ENCODE measurements at regions not wholly inside any gene's neighbourhood (a gene's known extent, or its start where the extent isn't known, plus 50 kb on each side); places are given as distances from the start of the nearest gene placed in this dataset.

GRCh38 chr15:69520067-69520466, 67.4 kb downstream of the RPLP1 start:
- TF ChIP-seq, protein P1, sequence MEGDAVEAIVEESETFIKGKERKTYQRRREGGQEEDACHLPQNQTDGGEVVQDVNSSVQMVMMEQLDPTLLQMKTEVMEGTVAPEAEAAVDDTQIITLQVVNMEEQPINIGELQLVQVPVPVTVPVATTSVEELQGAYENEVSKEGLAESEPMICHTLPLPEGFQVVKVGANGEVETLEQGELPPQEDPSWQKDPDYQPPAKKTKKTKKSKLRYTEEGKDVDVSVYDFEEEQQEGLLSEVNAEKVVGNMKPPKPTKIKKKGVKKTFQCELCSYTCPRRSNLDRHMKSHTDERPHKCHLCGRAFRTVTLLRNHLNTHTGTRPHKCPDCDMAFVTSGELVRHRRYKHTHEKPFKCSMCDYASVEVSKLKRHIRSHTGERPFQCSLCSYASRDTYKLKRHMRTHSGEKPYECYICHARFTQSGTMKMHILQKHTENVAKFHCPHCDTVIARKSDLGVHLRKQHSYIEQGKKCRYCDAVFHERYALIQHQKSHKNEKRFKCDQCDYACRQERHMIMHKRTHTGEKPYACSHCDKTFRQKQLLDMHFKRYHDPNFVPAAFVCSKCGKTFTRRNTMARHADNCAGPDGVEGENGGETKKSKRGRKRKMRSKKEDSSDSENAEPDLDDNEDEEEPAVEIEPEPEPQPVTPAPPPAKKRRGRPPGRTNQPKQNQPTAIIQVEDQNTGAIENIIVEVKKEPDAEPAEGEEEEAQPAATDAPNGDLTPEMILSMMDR (IDR thresholded peaks at IDR 0.05), result no peak
- TF ChIP-seq POLR2A (IDR thresholded peaks at IDR 0.05) (no peak), POLR2AphosphoS5 (IDR thresholded peaks at IDR 0.05) (no peak)
